Endometrial microvascular endothelial cells (primary cell): ENCODE measurements at regions not wholly inside any gene's neighbourhood (a gene's known extent, or its start where the extent isn't known, plus 50 kb on each side); places are given as distances from the start of the nearest gene placed in this dataset.

ENCODE experiments used
- in situ Hi-C: cut with HindIII; loops from 2 replicates; pipeline ENCODE4 v1.10.0; 2017; ENCODE audit warnings: low sequenced_read_pairs, low pct_unique_long_range_greater_than_20kb; ENCODE audit errors: inconsistent ontology term

- in situ Hi-C loops, result no loop called here
Observed at GRCh38 chr7:116339564-116339963, 129.2 kb downstream of the TES start.

GRCh38 chr7:116340201-116340847, 130.0 kb downstream of the TES start:
- in situ Hi-C loops, result no loop called here

- in situ Hi-C loops, result no loop called here
Observed at GRCh38 chr7:116340943-116341907, 130.9 kb downstream of the TES start.

- in situ Hi-C loops, result no loop called here
Observed at GRCh38 chr7:116342125-116342524, 131.8 kb downstream of the TES start.

GRCh38 chr7:116347151-116347832, 137.0 kb downstream of the TES start:
- in situ Hi-C loops, result no loop called here

GRCh38 chr7:116348346-116348745, 138.0 kb downstream of the TES start:
- in situ Hi-C loops, result no loop called here

GRCh38 chr7:116351966-116352365, 141.6 kb downstream of the TES start:
- in situ Hi-C loops, result no loop called here

GRCh38 chr7:116353647-116354046, 143.3 kb downstream of the TES start:
- in situ Hi-C loops, result no loop called here

- in situ Hi-C loops, result no loop called here
Observed at GRCh38 chr7:116354171-116354545, 143.8 kb downstream of the TES start.

GRCh38 chr7:116354546-116355423, 144.4 kb downstream of the TES start:
- in situ Hi-C loops, result no loop called here

GRCh38 chr7:116355424-116355765, 144.1 kb upstream of the CAV2 start:
- in situ Hi-C loops, result no loop called here

- in situ Hi-C loops, result no loop called here
Observed at GRCh38 chr7:116356333-116356965, 143.1 kb upstream of the CAV2 start.

- in situ Hi-C loops, result no loop called here
Observed at GRCh38 chr7:116356979-116357378, 142.6 kb upstream of the CAV2 start.

GRCh38 chr7:116357781-116358670, 141.5 kb upstream of the CAV2 start:
- in situ Hi-C loops, result no loop called here

GRCh38 chr7:116361767-116362166, 137.8 kb upstream of the CAV2 start:
- in situ Hi-C loops, result no loop called here

- in situ Hi-C loops, result no loop called here
Observed at GRCh38 chr7:116363637-116364432, 135.7 kb upstream of the CAV2 start.

GRCh38 chr7:116364469-116364868, 135.1 kb upstream of the CAV2 start:
- in situ Hi-C loops, result no loop called here
